MM.1S (cell line): ENCODE measurements at regions not wholly inside any gene's neighbourhood (a gene's known extent, or its start where the extent isn't known, plus 50 kb on each side); places are given as distances from the start of the nearest gene placed in this dataset.

Source experiments
- DNase-seq: peaks from one replicate; pipeline ENCODE4 v3.0.0-alpha.2; 2015
- H2AFZ ChIP-seq: fragments of 300-600 bp; sonication (generic); 2 replicates; pipeline ENCODE4 v1.6.0; 2016; ENCODE audit warnings: antibody characterized with exemption, low read length
- H3F3A ChIP-seq: fragments of 300-600 bp; sonication (generic); 2 replicates; pipeline ENCODE4 v1.6.1; 2016; ENCODE audit warnings: mild to moderate bottlenecking, antibody characterized with exemption, low read length, moderate library complexity, mixed read lengths; ENCODE audit not compliant: insufficient read depth
- H3K27ac ChIP-seq: fragments of 300-600 bp; sonication (generic); 2 replicates; pipeline ENCODE4 v1.5.1; 2016; ENCODE audit warnings: mild to moderate bottlenecking, low read length
- H3K27me3 ChIP-seq: fragments of 300-600 bp; sonication (generic); replicated peaks from 2 replicates; pipeline ENCODE4 v1.6.0; 2016; ENCODE audit warnings: low read length; ENCODE audit not compliant: insufficient read depth
- H3K36me3 ChIP-seq: fragments of 300-600 bp; sonication (generic); replicated peaks from 2 replicates; pipeline ENCODE4 v1.6.1; 2016; ENCODE audit warnings: mild to moderate bottlenecking, low read length, mixed read lengths; ENCODE audit not compliant: insufficient read depth
- H3K4me1 ChIP-seq: fragments of 300-600 bp; sonication (generic); 2 replicates; pipeline ENCODE4 v1.6.1; 2016; ENCODE audit warnings: low read length, mixed read lengths
- H3K4me2 ChIP-seq: fragments of 300-600 bp; sonication (generic); 2 replicates; pipeline ENCODE4 v1.6.0; 2016; ENCODE audit warnings: low read depth, low read length
- H3K4me3 ChIP-seq: fragments of 300-600 bp; sonication (generic); 2 replicates; pipeline ENCODE4 v1.5.1; 2016; ENCODE audit warnings: low read length, mixed read lengths
- H3K79me2 ChIP-seq: fragments of 300-600 bp; sonication (generic); 2 replicates; pipeline ENCODE4 v1.6.1; 2016; ENCODE audit warnings: mixed run types, low read length, mixed read lengths
- H3K9ac ChIP-seq: fragments of 300-600 bp; sonication (generic); 2 replicates; pipeline ENCODE4 v1.6.1; 2016; ENCODE audit warnings: low read length, mixed read lengths
- H3K9me2 ChIP-seq: fragments of 300-600 bp; sonication (generic); replicated peaks from 2 replicates; pipeline ENCODE4 v1.6.1; 2016; ENCODE audit warnings: mild to moderate bottlenecking, low read length, mixed read lengths; ENCODE audit not compliant: insufficient read depth
- H3K9me3 ChIP-seq: fragments of 300-600 bp; sonication (generic); replicated peaks from 2 replicates; pipeline ENCODE4 v1.6.1; 2016; ENCODE audit warnings: mild to moderate bottlenecking, low read length, mixed read lengths; ENCODE audit not compliant: insufficient read depth
- H4K20me1 ChIP-seq: fragments of 300-600 bp; sonication (generic); 2 replicates; pipeline ENCODE4 v1.6.1; 2016; ENCODE audit warnings: mild to moderate bottlenecking, low read length, moderate library complexity, mixed read lengths; ENCODE audit not compliant: insufficient read depth
- EZH2 ChIP-seq: fragments of 300-600 bp; sonication (generic); optimal IDR thresholded peaks from 2 replicates; pipeline ENCODE3; 2017; ENCODE audit warnings: low read depth, mild to moderate bottlenecking, antibody characterized with exemption, low read length, mixed read lengths
- EZH2phosphoT487 ChIP-seq: fragments of 300-600 bp; sonication (generic); IDR thresholded peaks from 2 replicates; pipeline ENCODE4 v1.6.1; 2018; ENCODE audit warnings: antibody characterized with exemption, low read length
- TF ChIP-seq, protein P1 (sequence below): fragments of 300-600 bp; sonication (generic); IDR thresholded peaks from 2 replicates; pipeline ENCODE4 v1.5.1; 2016; ENCODE audit warnings: antibody characterized with exemption, low read length, mixed read lengths

DNA sequence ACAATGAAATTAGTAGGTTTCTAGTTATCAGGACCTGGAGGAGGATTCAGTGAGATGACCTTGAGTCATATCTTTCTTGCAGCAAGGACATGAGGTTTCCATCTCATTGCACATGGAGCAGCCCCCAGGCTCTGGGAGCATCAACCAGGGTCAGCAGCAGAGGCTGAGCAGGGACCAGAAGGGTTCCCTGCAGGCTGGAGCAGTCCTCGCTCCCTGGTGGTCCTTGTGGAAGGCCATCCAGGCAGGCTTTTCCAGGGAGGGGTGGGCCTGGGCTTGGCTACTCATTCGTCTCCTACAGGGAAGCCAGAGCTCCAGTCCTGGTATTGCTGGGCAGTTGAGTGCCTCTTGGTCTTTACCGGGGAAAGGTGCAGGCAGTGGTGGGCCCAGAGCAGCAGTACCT, 587.5 kb downstream of the GLRX3 start:
- no peaks in the 10 kb centered on the region for H3K9me3 ChIP-seq
- H2AFZ ChIP-seq = no peak overlapping the region
- H4K20me1 ChIP-seq = no peaks in the 10 kb centered on the region
- H3K36me3 ChIP-seq = no peaks in the 10 kb centered on the region
- no peak for DNase-seq
- H3K9me2 ChIP-seq = no peaks in the 10 kb centered on the region
- no peak overlapping the region for H3K27ac ChIP-seq
- no peaks in the 10 kb centered on the region for H3K4me1 ChIP-seq
- no peaks in the 10 kb centered on the region for H3K79me2 ChIP-seq
- TF ChIP-seq, protein P1, sequence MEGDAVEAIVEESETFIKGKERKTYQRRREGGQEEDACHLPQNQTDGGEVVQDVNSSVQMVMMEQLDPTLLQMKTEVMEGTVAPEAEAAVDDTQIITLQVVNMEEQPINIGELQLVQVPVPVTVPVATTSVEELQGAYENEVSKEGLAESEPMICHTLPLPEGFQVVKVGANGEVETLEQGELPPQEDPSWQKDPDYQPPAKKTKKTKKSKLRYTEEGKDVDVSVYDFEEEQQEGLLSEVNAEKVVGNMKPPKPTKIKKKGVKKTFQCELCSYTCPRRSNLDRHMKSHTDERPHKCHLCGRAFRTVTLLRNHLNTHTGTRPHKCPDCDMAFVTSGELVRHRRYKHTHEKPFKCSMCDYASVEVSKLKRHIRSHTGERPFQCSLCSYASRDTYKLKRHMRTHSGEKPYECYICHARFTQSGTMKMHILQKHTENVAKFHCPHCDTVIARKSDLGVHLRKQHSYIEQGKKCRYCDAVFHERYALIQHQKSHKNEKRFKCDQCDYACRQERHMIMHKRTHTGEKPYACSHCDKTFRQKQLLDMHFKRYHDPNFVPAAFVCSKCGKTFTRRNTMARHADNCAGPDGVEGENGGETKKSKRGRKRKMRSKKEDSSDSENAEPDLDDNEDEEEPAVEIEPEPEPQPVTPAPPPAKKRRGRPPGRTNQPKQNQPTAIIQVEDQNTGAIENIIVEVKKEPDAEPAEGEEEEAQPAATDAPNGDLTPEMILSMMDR = no peak
- no peak for TF ChIP-seq EZH2phosphoT487
- TF ChIP-seq EZH2 = no peak
- H3F3A ChIP-seq = no peaks in the 10 kb centered on the region
- no peak overlapping the region for H3K4me2 ChIP-seq
- no peak overlapping the region for H3K9ac ChIP-seq
- H3K4me3 ChIP-seq = no peak overlapping the region
- no peaks in the 10 kb centered on the region for H3K27me3 ChIP-seq

DNA sequence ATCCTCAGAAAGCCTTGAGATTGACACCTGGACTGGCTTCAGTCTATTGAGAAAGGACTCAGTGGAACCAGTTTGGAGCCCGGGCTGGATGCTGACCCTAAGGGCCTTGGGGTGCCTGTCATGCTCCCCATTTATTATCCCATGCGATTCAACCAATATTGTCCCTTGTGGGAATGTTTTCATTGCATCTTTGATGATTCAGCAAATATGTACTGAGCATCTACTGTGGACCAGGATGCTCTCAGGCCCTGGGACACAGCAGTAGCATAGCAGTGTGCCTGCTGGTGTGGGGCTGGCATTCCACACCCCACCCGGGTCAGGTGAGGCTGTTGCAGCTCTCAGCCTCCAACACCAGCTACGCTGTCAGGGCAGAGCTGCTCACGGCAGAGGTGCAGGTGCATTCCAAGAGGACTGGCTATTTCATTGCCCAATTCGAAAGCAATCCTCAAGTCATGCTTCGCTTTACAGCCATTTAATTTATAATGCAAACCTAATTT, 586.0 kb downstream of the TCERG1L start:
- H4K20me1 ChIP-seq = no peaks in the 10 kb centered on the region
- H3K4me2 ChIP-seq = no peak overlapping the region
- DNase-seq = no peak
- H3K36me3 ChIP-seq = no peaks in the 10 kb centered on the region
- no peaks in the 10 kb centered on the region for H3K9me2 ChIP-seq
- TF ChIP-seq EZH2phosphoT487 (no peak), EZH2 (no peak)
- TF ChIP-seq, protein P1 = no peak
- H3F3A ChIP-seq = no peaks in the 10 kb centered on the region
- H3K27me3 ChIP-seq = no peaks in the 10 kb centered on the region
- H3K9me3 ChIP-seq = no peaks in the 10 kb centered on the region
- H2AFZ ChIP-seq = no peak overlapping the region
- H3K4me3 ChIP-seq = no peak overlapping the region
- no peaks in the 10 kb centered on the region for H3K4me1 ChIP-seq
- H3K27ac ChIP-seq = no peak overlapping the region
- no peaks in the 10 kb centered on the region for H3K79me2 ChIP-seq
- H3K9ac ChIP-seq = no peak overlapping the region

DNA sequence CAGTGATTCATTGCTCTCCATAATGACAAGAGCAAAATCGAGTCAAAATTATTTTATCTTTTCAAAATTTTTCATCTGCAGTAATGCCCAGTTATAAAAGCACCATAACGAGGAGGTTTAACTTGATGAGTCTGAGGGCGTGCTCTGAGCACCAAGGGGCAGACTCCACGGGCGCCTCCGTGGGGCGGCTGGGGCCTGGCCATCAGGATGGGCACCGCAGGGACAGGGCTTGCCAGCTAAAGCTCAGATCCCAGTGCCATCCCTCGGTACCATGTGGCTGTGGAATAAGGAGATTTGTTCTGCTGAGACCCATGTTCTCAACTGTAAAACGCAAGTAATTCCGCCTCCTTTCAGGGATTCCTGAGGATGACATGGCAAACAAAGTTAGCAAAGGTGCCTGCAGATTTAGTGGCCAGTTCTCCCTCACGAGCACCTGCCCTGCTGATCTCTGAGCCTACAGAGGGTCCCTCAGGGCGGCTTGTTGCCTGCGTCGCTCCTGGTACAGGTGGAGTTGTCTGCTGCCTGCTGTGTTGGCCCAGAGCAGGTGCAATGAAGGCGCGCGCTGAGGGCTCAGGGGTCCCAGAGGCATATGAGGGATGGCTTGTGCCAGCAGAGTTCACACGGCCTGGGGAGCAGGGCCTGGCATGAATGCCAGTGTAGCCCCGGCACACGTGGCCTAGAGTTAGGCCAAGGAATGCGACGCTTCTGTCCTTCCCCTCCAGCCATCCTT, 584.4 kb downstream of the TCERG1L start:
- no peak overlapping the region for H2AFZ ChIP-seq
- no peak overlapping the region for H3K4me3 ChIP-seq
- no peaks in the 10 kb centered on the region for H3K36me3 ChIP-seq
- no peak overlapping the region for H3K4me2 ChIP-seq
- H3K79me2 ChIP-seq = no peaks in the 10 kb centered on the region
- DNase-seq = no peak
- TF ChIP-seq EZH2phosphoT487 (no peak), EZH2 (no peak)
- TF ChIP-seq, protein P1 = no peak
- no peaks in the 10 kb centered on the region for H3F3A ChIP-seq
- no peak overlapping the region for H3K27ac ChIP-seq
- H3K4me1 ChIP-seq = no peaks in the 10 kb centered on the region
- H3K9ac ChIP-seq = no peak overlapping the region
- no peaks in the 10 kb centered on the region for H3K9me2 ChIP-seq
- H3K27me3 ChIP-seq = no peaks in the 10 kb centered on the region
- no peaks in the 10 kb centered on the region for H3K9me3 ChIP-seq
- H4K20me1 ChIP-seq = no peaks in the 10 kb centered on the region
